ENCODE measurements at regions not wholly inside any gene's neighbourhood (a gene's known extent, or its start where the extent isn't known, plus 50 kb on each side); places are given as distances from the start of the nearest gene placed in this dataset.

DNA sequence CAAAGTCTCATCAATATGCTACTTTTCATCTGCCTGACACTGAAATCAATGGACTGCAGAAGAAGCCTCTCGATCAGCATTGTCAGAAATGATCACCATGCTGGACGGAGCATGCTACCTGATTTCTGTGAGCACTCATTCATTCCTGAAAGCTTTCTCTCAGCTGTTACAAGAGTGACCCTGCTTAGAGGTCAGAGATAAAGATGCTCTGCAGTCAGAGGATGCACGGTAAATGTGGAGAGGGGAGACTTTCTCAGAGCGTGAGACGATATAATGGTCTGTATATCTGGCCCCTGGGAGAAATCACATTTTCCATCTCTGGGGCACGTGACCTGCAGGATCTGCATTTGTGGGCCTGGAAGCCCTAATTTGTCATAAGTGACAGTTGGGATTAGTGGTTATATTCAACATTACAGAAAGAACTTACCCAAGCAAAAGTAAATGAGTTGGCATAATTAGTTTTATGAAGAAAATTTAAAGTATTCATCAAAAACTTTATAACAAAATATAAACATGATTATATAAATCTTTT is 125.6 kb upstream of the TTC29 start:
- no peak for DNase-seq
- H3K9me3 Mint-ChIP-seq = peaks cover 6% of the 10 kb centered on the region
- peaks cover 2% of the 10 kb centered on the region for H3K36me3 Mint-ChIP-seq
- H3K27me3 Mint-ChIP-seq = peaks cover 16% of the 10 kb centered on the region
- H3K27ac Mint-ChIP-seq = no peak overlapping the region
- no peaks in the 10 kb centered on the region for H3K4me1 Mint-ChIP-seq
- H3K4me3 Mint-ChIP-seq = no peak overlapping the region

DNA sequence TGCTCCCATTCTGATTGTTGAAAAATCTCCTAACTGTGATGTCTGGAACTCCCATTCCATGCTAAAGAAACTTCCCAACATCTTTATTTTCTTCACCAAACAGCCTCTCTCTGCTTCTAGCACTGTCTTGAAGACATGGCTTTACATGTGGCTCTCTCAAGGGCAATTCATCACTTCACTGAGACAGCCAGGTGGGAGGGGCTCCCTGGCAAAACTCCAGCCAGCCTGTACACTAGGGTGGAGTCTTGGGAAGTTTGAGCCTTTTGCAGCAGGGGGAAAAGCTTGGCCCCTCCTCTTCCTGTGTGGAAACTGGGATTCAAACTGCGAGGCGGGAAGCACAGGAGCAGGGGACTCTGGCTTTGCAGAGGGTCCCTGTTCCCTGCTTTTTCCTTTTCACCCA is 130.5 kb upstream of the TTC29 start:
- H3K4me3 Mint-ChIP-seq = no peak overlapping the region
- H3K4me1 Mint-ChIP-seq = no peaks in the 10 kb centered on the region
- no peak for DNase-seq
- H3K27me3 Mint-ChIP-seq = peaks cover 14% of the 10 kb centered on the region
- peaks cover 6% of the 10 kb centered on the region for H3K9me3 Mint-ChIP-seq
- H3K27ac Mint-ChIP-seq = no peak overlapping the region
- H3K36me3 Mint-ChIP-seq = peaks cover 2% of the 10 kb centered on the region

DNA sequence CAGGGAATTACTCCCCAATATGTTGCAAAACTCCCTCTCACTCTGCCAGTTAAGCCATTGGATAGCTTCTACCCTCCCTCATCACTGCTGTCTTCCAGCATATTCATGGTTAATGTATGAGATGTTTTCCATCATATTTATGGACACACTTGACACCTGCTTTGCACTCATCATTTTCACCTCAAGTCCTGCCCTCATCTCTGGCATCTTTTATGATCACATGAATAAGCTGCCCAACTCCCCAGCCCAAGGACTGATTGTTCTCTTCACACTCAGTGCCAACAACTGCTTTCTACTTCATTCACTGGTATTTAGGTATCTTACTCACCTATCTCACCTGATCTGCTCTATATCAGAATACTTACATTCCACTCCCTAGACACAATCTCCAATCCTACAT is 131.1 kb upstream of the TTC29 start:
- no peak for DNase-seq

DNA sequence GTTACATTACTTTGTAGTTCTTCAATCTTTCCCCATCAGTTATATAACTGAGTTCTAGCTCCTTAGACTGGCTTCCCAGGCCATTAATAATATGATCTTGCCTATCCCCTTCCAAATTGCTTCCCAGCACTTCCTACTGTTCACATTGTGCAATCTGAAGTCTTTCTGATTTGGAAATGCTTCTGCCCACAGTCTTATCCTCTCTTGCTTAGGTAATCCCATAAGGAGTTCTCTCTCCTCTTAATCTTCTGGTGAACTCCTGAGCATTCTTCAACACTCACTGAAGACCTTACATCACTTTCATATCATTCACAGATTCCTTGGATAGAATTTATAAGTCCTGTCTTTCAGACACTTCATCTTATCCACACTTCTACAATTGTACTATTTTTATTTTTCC is 132.7 kb upstream of the TTC29 start:
- Mint-ChIP-seq H3K27me3 (peaks cover 11% of the 10 kb centered on the region), H3K9me3 (no peaks in the 10 kb centered on the region), H3K27ac (no peak overlapping the region), H3K4me3 (no peak overlapping the region), H3K4me1 (no peaks in the 10 kb centered on the region), H3K36me3 (no peaks in the 10 kb centered on the region)
- no peak for DNase-seq

More for the DNA sequence above, 131.1 kb upstream of the TTC29 start:
- no peaks in the 10 kb centered on the region for H3K4me1 Mint-ChIP-seq
- H3K4me3 Mint-ChIP-seq = no peak overlapping the region
- H3K27me3 Mint-ChIP-seq = peaks cover 13% of the 10 kb centered on the region
- peaks cover 2% of the 10 kb centered on the region for H3K36me3 Mint-ChIP-seq
- no peak overlapping the region for H3K27ac Mint-ChIP-seq
- H3K9me3 Mint-ChIP-seq = peaks cover 6% of the 10 kb centered on the region

DNA sequence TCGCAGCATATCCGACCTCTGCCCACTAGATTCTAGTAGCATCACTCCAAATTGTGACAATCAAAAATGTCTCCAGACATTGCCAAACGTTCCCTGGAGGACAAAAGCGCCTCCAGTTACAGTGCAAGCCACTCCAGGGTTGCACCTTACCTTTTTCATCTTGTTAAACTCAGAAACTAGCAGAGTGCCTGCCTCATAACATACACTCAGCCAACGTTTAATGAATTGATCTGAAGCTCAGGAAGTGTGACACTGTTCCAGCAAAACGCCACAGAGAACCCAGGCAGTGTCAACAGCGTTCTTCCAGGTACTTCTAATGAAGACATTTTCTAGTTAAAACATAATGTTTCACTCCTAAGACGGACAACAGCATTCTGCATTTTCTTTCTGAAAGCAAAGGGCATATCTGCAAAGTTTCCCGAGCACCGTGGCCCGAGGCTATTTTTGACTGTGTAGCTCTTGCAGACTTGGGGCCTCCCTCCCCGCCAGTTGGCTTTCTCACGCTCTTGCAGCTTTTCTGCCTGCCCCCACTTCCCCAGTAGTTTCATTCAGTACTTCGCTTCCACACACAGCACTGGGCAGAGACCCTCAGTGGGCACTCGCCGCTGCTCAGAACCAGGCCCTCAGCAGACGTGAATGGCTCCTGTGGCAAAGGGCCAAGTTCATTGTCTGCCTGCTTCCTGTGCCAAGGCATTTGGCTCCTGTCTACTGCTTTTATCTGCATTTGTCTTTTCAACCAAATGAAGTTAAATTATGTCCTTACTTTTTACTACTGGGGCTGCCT is 133.4 kb upstream of the TTC29 start:
- Mint-ChIP-seq H3K27ac (no peak overlapping the region), H3K9me3 (no peaks in the 10 kb centered on the region), H3K36me3 (no peaks in the 10 kb centered on the region), H3K4me3 (no peak overlapping the region), H3K27me3 (peaks cover 9% of the 10 kb centered on the region), H3K4me1 (no peaks in the 10 kb centered on the region)
- no peak for DNase-seq

DNA sequence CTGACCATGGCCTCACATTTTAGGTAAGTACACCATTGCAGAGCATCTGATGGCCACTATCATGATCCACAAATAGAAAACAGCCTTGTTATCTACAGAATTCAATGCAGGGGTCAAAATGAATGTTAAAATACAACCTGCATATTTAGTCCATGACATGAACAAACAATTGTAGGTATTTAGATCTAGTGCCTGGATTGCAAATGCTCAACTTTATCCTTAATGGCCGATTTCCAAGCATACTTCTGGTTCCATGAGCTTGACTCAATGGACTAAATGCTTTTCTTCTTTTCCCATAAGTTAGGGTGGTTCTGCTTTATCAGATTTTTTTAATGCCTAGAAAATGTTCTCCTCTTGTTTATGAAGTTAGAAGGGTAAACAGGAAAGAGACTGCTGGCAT is 139.2 kb upstream of the TTC29 start:
- DNase-seq = no peak
- Mint-ChIP-seq H3K4me3 (no peak overlapping the region), H3K4me1 (no peaks in the 10 kb centered on the region), H3K9me3 (no peaks in the 10 kb centered on the region), H3K27ac (no peak overlapping the region), H3K27me3 (peaks cover 8% of the 10 kb centered on the region), H3K36me3 (no peaks in the 10 kb centered on the region)

DNA sequence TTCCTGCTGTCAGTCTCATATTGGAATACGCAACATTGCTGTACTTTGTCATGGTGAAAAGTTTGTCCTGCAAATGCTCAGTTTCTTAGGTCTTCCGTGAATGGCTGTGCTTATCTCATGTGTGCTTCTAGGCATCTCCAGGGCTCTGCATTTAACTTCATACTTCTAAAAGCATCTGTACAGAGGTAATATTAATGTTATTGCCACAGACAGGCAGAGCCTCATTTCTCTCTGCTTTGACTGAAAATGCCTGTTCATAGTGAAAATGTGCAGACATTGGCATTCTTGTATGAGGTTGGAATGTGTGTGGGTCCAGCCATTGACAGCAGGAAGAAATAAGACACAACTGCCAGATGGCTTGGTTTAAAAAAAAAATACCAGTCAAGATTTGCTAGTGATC is 140.1 kb upstream of the TTC29 start:
- H3K4me3 Mint-ChIP-seq = no peak overlapping the region
- H3K4me1 Mint-ChIP-seq = no peaks in the 10 kb centered on the region
- H3K9me3 Mint-ChIP-seq = no peaks in the 10 kb centered on the region
- DNase-seq = no peak
- no peak overlapping the region for H3K27ac Mint-ChIP-seq
- peaks cover 8% of the 10 kb centered on the region for H3K27me3 Mint-ChIP-seq
- H3K36me3 Mint-ChIP-seq = no peaks in the 10 kb centered on the region

DNA sequence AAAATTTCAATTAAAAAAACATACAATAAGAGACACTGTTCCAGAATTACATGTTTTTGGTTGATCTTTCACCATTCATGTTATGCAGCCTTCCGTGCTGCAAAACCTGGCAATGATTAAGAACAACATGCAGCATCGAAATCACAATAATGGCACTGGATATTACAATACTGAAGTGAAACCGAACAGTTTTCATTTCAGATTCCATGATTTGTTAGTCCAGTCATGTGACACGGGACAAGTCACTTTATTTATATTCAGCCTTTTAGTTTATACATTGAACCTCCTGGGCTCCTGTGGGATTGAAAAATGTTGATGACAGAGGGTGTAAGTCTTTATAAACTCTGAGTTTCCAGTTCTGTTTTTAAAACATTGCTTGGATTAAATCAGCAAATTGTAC is 142.5 kb upstream of the TTC29 start:
- Mint-ChIP-seq H3K9me3 (no peaks in the 10 kb centered on the region), H3K4me3 (no peak overlapping the region), H3K27me3 (peaks cover 12% of the 10 kb centered on the region), H3K27ac (no peak overlapping the region), H3K36me3 (no peaks in the 10 kb centered on the region), H3K4me1 (no peaks in the 10 kb centered on the region)
- DNase-seq = no peak

DNA sequence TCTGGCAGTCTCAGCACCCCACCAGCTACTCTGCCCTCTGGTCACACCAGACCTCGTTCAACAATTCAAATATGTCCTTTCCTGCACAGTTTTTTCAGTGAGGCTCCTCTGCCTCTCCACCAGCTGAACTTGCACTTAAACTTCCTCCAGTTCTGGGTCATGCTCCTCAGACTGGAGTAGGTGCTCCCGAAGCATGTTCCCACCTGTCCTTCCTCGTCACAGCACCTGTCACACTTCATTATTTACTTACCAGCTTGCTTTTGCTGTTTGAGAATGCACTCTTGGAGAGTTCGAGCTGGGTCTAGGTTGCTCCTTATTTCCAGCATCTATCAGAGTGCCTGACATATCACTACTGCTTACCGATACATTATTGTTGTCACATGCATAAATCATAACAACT is 144.8 kb upstream of the TTC29 start:
- H3K9me3 Mint-ChIP-seq = no peaks in the 10 kb centered on the region
- H3K4me3 Mint-ChIP-seq = no peak overlapping the region
- H3K27me3 Mint-ChIP-seq = peaks cover 12% of the 10 kb centered on the region
- H3K4me1 Mint-ChIP-seq = no peaks in the 10 kb centered on the region
- no peaks in the 10 kb centered on the region for H3K36me3 Mint-ChIP-seq
- no peak overlapping the region for H3K27ac Mint-ChIP-seq
- DNase-seq = no peak

DNA sequence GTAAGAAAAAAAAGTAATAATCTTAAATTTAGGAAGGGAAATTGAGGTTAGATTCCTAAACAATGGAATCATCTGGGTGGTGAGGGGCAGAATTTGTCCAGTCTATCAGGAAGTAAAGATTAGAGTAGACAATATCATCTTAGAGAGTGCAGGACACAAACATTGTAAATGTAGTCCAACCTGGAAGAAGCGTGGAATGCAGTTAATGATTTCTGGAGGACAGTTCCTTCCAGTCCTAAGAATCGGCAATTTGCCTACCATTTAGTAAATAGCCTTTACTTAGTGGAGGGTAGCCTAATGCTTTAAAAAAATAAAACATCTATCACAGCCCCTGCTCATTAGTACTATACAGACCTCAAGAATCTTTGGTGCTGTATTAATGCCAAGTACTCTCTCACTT is 147.5 kb upstream of the TTC29 start:
- Mint-ChIP-seq H3K27ac (no peak overlapping the region), H3K4me1 (no peaks in the 10 kb centered on the region)

DNA sequence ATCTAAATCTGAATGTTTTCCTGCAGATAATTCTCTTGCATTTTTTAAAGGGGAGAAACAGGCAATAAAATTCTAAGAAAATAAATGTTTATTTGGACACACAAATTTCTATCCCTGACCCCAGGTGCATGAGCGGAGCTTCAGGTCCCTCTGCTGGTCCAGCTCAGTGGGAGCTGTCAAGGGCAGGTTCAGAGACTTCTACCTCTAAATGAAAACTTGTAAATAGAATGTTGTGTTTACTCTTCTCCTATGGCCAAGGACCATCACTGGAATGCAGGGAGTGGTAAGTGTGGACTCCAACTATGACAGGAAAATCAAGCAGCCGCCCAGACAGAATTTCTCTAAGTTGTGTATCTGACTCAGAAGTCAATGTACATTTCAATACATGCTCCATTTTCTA is 148.6 kb upstream of the TTC29 start:
- Mint-ChIP-seq H3K4me3 (no peak overlapping the region), H3K36me3 (no peaks in the 10 kb centered on the region), H3K27ac (no peak overlapping the region), H3K27me3 (peaks cover 10% of the 10 kb centered on the region), H3K4me1 (no peaks in the 10 kb centered on the region), H3K9me3 (no peaks in the 10 kb centered on the region)
- DNase-seq = no peak

More for the DNA sequence above, 147.5 kb upstream of the TTC29 start:
- Mint-ChIP-seq H3K4me3 (no peak overlapping the region), H3K27me3 (peaks cover 18% of the 10 kb centered on the region), H3K36me3 (no peaks in the 10 kb centered on the region), H3K9me3 (no peaks in the 10 kb centered on the region)
- DNase-seq = no peak

DNA sequence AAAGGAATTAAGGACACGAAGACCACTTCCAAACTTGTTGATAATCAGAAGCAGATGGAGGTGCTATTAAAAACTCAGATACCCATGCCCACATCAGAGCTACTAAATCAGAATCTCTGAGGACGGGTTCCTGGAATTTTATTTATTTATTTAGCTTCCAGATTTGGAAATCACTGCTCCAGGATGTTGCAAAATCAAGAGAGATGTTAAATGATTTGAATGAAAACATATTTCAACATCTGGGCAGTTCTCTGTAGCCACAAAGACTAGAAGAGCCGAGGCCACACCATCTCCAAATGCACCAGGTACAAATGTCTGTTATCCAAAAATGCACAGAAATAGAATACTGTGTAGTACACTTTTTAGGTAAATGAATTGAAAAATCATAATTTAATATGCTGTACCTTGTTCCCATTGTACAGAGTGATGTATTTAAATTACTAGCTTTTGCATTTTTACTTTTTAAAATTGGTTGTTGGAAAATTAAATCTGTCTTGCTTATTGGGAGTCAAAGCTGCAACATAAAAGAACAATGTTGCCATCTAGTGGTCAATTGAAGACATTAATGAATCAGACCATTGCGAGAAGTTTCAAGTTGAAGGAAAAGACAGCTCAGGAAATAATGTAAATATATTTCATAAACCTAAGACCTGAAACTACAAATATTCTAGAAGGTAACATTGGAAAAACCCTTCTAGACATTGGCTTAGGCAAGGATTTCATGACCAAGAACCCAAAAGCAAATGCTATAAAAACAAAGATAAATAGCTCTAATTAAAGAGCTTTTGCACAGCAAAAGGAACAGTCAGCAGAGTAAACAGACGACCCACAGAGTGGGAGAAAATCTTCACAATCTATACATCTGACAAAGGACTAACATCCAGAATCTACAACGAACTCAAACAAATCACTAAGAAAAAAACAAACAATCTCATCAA is 151.3 kb upstream of the TTC29 start:
- Mint-ChIP-seq H3K4me1 (no peaks in the 10 kb centered on the region), H3K27ac (no peak overlapping the region)

DNA sequence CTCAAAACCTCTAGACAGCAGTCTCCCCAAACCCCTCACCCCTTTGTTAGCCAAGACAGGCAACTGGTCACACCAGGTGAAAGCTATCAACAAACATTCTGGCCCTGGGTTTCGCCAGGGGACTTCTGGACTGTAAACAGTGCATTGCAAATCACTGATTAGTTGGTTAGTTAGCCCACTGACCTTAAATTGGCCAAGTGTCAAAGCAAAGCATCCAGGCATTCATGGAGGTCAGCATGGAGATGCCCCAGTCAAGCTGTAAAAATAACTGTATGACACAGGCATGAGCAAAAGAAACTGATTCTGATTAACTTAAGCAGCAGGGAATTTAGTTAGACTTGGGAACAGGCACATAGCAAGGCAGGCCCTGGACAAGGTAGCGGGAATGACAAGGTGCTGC is 156.0 kb upstream of the TTC29 start:
- Mint-ChIP-seq H3K36me3 (no peaks in the 10 kb centered on the region), H3K4me3 (no peak overlapping the region), H3K9me3 (no peaks in the 10 kb centered on the region), H3K27ac (no peak overlapping the region), H3K27me3 (peaks cover 21% of the 10 kb centered on the region), H3K4me1 (no peaks in the 10 kb centered on the region)
- no peak for DNase-seq

More for the DNA sequence above, 151.3 kb upstream of the TTC29 start:
- no peak for DNase-seq
- Mint-ChIP-seq H3K4me3 (no peak overlapping the region), H3K27me3 (peaks cover 16% of the 10 kb centered on the region), H3K36me3 (no peaks in the 10 kb centered on the region), H3K9me3 (no peaks in the 10 kb centered on the region)

DNA sequence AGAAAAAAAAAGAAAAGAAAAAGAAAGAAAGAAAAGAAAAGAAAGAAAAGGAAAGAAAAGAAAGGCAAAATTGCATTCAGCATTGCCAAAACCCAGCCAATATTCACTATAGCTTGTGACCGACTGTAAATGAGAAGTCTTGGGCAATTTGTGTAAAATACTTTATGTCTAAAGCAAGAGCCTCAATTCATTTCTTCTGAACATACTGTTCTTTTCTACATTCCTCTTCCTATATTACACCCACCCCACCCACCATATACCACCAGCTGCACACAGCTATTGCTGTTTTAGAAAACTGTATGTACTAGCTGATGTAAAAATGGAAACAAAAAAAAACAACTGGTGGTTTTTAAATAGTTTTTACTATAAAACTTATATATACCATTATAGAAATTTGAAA is 156.9 kb upstream of the TTC29 start:
- no peak overlapping the region for H3K4me3 Mint-ChIP-seq
- H3K36me3 Mint-ChIP-seq = no peaks in the 10 kb centered on the region
- H3K27ac Mint-ChIP-seq = no peak overlapping the region

DNA sequence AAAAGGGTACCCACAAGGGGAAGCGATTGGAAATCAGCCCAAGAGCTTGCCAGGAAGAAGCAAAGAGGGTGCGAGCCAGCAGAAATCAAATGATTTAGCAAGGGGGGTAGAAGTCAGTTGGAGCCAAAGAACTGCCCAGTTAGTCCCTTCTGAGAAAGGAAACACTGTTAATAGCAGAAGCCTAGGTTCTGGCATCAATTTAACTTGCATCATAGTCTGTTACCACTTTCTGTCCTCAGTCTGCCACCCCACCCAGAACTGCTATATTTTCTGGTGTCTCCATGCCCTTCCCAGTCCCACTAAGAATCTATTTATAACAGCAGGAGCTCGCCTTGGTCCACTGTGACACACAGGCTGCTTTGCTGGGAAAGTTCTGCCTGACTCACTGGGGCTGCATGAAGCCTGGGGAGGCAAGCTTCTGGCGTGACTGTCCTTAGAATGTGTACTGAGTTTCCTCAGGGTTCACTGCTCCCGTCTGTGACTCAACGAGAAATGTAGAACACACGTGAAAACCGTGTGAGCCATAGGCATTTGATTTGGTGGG is 157.8 kb upstream of the TTC29 start:
- no peaks in the 10 kb centered on the region for H3K9me3 Mint-ChIP-seq
- H3K27ac Mint-ChIP-seq = no peak overlapping the region
- no peaks in the 10 kb centered on the region for H3K4me1 Mint-ChIP-seq
- DNase-seq = no peak
- no peaks in the 10 kb centered on the region for H3K36me3 Mint-ChIP-seq
- peaks cover 15% of the 10 kb centered on the region for H3K27me3 Mint-ChIP-seq
- H3K4me3 Mint-ChIP-seq = no peak overlapping the region

More for the DNA sequence above, 156.9 kb upstream of the TTC29 start:
- H3K27me3 Mint-ChIP-seq = peaks cover 15% of the 10 kb centered on the region
- no peak for DNase-seq
- no peaks in the 10 kb centered on the region for H3K4me1 Mint-ChIP-seq
- H3K9me3 Mint-ChIP-seq = no peaks in the 10 kb centered on the region
